NCI-H748 (cell line): ENCODE measurements at regions not wholly inside any gene's neighbourhood (a gene's known extent, or its start where the extent isn't known, plus 50 kb on each side); places are given as distances from the start of the nearest gene placed in this dataset.
"Not testable (repeated sequence)": the region's sequence is repeated elsewhere in the genome, so short reads cannot be mapped to it uniquely, and the experiment has no call there.

ENCODE experiments used
- DNase-seq: peaks from one replicate; lab custom pipeline; 2025; ENCODE audit not compliant: unreplicated experiment; lab: John Stamatoyannopoulos, UW

DNA sequence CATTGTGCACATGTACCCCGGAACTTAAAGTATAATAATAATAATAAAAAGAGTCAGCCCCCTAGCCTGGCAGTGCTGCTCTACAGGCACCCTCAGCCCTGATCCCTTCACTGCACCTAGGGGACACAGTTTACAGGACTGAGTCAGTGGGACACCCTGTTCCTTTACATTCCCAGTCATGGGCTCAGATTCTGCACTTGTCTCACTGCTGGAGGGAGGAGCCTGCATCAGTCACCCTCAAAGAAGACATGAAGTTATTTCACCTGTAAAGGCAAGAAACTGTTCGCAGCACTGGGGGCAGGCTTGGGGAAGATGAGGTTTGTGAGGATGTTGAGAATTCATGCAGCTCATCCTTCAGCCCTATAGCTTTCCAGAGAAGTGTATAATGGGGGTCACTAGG is 50.7 kb upstream of the VPREB1 start:
- no peak for DNase-seq

DNA sequence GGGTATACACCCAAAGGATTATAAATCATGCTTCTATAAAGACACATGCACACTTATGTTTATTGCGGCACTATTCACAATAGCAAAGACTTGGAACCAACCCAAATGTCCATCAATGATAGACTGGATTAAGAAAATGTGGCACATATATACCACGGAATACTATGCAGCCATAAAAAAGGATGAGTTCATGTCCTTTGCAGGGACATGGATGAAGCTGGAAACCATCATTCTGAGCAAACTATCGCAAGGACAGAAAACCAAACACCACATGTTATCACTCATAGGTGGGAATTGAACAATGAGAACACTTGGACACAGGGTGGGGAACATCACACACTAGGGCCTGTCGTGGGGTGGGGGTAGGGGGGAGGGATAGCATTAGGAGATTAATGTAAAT is 51.1 kb upstream of the VPREB1 start:
- DNase-seq: not testable (repeated sequence)

DNA sequence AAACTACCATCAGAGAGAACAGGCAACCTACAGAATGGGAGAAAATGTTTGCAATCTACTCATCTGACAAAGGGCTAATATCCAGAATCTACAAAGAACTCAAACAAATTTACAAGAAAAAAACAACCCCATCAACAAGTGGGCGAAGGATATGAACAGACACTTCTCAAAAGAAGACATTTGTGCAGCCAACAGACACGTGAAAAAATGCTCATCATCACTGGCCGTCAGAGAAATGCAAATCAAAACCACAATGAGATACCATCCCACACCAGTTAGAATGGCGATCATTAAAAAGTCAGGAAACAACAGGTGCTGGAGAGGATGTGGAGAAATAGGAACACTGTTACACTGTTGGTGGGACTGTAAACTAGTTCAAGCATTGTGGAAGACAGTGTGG is 51.6 kb upstream of the VPREB1 start:
- not testable (repeated sequence) for DNase-seq

DNA sequence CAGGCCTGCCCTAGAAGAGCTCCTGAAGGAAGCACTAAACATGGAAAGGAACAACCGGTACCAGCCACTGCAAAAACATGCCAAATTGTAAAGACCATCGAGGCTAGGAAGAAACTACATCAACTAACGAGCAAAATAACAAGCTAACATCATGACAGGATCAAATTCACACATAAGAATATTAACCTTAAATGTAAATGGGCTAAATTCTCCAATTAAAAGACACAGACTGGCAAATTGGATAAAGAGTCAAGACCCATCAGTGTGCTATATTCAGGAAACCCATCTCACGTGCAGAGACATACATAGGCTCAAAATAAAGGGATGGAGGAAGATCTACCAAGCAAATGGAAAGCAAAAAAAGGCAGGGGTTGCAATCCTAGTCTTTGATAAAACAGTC is 54.8 kb upstream of the VPREB1 start:
- DNase-seq: not testable (repeated sequence)

DNA sequence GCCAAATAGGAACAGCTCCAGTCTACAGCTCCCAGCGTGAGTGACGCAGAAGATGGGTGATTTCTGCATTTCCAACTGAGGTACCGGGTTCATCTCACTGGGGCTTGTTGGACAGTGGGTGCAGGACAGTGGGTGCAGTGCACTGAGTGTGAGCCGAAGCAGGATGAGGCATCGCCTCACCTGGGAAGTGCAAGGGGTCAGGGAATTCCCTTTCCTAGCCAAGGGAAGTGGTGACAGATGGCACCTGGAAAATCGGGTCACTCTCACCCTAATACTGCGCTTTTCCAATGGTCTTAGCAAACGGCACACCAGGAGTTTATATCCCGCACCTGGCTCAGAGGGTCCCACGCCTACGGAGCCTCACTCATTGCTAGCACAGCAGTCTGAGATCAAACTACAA is 56.7 kb upstream of the VPREB1 start:
- not testable (repeated sequence) for DNase-seq

DNA sequence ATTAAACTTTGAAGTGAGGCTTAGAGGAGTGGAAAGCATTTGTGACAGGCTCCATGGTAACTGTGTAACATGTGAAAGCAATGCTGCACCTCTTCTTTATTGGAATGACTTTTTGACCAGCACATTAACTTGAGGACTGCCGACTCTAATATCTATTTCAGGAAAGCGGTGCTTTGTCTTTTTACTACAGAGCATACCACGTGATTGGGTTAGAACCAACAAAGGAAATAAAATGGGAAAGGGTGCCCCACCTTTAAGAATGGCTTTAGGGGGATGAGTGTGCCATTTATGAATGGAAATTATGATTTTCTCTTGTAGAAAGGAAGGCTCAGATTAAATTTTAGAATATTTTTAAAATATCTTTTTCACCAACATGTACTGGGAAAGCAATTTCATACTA is 57.3 kb upstream of the VPREB1 start:
- no peak for DNase-seq

DNA sequence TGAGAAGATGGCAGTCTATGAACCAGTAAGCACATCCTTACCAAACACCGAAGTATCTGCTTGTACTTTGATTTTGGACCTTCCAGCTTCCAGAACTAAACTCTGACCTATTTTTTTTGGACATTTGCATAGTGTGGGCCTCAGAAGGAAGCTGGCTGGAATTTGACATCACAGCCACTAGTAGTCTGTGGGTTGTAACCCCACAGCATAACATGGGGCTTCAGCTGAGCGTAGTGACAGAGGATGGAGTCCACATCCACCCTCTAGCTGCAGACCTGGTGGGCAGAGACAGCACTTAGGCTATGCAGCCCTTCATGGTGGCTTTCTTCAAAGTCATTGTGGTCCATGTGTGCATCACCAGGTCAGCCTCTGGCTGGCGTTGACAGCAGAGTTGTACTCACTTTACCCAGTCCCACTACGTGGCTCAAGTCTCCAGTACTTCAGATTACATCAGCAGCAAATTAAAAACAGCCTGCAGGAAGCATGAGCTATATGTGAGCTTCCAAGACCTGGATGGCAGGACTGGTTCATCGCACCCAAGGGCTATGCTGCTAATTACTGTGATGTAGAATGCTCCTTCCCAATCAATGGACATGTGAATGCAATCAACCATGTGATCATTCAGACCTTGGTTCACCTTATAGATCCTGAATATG is 58.6 kb upstream of the VPREB1 start:
- no peak for DNase-seq

DNA sequence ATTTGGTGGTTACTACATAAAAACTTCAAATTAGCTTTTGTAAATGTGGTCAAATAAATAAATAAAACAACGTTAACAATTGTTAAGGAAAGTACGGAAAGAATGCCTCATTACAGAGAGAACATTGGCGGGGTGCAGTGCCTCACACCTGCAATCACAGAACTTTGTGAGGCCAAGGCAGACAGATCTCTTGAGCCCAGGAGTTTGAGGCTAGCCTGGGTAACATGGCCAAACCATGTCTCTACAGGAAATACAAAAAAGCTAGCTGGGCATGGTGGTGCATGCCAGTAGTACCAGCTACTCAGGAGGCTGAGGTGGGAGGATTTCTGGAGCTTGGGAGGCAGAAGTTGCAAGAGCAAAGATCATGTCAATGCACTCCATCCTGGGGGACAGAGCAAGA is 59.4 kb upstream of the VPREB1 start:
- no peak for DNase-seq

DNA sequence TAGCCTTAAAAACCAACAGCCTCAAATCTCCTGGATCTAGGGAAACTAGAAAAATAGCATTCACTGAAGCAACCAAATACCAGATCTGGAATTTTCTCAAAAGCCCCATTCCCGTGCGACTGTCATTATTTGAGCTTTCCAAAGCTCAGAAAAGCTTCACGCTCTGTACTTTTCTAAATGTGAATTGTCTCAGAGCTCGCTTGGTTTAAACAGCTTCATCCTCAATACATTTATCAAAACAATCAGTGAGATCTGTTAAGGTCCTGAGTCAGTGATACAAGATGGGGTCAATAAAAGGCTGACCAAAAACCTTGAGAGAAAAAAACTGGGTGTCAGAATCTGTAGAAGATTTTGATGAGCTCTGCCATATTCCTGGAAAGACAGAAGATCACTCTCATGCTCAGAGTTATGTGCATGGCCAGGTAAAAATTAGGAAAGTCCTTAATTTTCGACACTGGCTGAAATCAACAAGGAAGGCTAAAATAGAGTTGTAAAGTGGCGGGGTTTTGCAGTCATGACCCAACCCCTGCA is 60.2 kb upstream of the VPREB1 start:
- no peak for DNase-seq

DNA sequence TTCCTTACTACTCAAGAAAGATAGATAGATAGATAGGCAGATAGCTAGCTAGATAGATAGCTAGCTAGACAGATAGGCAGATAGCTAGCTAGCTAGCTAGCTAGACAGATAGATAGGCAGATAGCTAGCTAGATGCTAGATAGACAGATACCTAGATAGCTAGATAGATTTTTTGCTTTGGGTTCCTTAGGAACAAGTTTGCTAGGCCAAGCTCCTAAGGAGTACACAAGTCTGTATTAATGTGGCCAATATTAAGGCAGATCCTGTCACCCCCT is 61.7 kb upstream of the VPREB1 start:
- DNase-seq: no peak

DNA sequence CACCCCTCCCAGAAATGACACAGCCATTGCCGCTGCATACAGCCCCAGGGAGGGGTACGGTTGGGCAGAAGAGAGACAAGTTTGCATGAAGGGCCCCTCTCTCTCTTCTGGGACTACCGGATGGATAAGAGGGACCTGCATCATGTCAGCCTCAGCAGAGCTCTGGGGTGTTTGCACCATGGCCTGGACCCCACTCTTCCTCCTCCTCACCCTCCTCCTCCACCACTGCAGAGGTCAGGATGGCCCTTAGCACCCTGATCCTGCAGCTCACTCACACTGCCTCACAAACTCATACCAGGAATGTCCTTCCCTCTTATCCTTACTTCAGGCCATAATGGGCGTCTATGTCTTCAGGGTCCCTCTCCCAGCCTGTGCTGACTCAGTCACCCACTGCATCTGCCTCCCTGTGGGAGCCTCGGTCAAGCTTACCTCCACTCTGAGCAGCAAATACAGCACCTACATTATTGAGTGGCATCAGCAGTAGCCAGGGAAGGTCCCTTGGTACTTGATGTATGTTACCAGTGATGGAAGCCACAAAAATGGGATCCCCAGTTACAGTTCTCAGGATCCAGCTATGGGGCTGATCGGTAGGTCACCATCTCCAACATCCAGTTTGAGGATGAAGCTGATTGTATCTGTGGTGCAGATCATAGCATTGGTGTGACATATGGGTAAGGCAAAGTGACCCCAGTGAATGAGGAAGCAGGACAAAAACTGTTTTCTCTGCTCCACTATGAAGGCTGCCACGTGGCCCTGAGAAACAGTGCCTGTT is 62.2 kb upstream of the VPREB1 start:
- DNase-seq: no peak

DNA sequence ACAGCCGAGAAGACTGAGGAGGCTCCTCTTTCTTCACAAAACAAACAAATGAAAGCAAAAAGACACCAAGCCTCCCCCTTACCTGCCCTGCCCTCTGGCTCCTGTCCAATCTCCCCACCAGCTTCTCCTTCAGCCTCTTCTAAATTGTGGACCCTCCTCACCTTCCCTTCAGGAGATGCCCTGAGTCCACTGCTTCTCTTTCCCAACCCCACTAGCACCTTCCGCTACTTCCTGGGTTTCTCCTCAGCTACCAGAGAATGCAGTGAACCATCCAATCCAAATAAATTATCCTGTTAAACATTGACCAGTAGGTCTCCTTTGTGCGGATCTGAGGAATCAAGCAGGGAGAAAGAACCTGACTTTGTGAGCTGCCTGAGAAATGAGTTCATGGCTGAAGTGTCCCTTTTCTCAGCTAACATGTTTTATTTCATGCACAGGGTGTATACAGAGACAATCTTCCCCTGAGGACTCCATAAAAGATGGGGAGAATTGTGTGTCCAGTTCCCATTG is 63.2 kb upstream of the VPREB1 start:
- no peak for DNase-seq

DNA sequence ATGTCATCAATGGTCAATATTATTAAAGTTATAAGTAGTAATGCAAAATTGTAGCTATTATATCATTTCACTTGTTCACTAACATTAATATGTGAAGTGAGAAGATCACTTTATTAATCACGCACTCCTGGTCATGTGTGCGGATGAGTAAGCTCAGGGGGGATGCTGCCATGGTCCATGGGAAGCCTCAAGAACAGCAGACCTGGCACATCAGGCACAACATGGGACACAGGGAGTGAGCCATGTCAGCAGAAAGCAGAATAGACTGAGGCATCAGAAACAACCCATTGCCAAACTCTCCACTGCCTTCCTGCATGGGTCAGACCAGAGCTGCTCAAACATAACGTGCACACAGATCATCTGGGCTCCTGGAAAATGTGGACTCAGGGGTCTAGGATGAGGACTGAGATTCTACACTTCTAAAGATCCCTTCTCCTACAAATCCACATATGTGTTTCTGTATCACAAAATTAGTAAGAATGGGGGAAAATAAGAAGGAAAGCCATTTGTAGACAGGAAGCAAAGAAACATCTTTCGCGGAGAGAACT is 63.8 kb upstream of the VPREB1 start:
- DNase-seq: no peak

DNA sequence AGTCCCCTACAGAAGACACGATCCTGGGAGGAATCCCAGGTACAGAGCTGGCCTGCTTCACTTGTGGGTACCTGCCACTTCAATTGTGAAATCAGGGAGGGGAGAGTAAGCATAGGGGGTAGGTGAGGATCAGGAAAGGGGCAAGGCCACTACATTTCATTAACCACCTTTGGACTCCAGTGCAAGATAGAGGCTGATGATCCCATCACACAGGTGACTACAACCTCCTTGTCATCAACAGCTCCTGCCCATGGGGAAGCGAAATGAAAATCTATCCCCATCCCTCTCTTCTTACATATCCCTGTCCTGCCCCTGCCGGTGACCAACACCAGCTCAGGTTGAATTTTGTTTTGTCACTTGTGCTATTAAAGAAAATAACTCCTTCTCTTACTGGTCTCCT is 64.7 kb upstream of the VPREB1 start:
- no peak for DNase-seq

DNA sequence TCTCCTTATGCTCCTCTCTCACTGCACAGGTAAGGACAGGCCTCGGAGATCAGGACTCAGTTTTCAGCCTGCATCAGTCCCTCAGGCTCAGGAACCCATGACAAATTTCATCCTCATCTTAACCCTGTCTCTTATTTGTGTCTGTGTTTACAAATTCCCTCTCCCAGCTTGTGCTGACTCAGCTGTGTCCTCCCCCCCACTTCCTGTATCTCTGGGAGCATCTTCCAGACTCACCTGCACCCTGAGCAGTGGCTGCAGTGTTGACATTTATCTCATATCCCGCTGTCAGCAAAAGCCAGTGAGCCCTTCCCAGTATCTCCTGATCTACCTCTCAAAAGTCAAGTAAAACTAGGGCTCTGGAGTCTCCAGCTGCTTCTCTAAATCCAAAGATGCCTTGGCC is 65.6 kb upstream of the VPREB1 start:
- no peak for DNase-seq

DNA sequence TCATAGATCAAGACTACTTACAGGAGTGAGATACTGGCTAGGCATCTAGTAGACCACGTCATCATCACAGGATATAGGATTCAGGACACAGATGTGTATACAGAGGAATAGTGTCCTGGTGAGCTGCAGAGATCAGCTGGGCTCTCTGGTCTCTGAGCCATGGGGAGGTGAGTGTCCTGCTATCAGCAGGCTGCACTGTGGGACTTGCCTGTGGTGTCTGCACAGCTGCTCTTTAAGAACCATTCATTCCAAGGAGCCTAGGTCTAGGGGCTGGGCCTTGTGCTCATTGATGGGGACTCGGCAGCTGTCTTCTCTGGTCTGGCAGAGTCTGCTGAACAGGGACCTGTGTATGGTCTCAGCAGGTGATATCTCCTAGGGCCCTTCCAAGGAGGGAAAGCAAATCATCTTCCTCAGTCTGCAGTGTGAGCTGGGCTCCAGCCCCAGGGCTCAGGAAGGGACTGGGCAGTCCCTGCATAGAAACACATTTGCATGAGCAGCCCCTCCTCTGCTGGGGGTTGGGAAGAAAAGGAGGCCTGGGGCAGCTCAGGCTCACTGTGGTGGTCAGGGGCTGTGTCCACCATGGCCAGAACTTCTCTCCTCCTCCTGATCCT is 66.1 kb upstream of the VPREB1 start:
- DNase-seq: no peak

DNA sequence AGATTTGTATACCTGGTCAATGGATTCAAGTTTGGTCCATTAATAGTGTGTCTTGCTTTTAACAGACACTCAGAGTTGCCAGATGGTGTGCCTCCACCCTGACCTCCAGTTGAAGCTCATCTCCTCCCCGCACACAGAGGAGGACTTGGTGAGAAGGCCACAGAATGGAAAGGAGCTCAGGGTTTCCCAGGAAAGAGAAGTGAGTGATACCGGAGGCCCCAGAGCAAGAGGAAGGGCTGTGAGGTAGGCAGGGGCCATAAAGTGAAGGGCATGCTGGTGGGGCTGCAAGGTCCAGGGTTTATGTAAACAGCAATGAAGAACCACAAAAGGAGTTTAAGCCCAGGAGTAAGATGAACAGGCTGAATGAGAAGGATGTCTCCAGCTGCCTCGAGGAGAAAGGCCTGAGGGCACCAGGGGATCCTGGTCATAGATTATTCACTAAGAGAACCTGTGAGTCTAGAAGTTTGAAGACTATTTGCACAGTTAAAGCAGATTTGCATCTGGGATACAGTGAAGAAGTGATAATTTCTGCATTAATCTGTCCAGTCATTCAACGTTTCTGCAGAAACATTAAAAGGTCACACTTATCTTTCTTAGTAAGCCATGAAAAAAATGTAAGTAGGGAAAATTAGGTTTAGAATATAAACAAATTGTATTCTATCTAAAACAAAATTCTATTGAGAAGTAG is 67.5 kb upstream of the VPREB1 start:
- no peak for DNase-seq

DNA sequence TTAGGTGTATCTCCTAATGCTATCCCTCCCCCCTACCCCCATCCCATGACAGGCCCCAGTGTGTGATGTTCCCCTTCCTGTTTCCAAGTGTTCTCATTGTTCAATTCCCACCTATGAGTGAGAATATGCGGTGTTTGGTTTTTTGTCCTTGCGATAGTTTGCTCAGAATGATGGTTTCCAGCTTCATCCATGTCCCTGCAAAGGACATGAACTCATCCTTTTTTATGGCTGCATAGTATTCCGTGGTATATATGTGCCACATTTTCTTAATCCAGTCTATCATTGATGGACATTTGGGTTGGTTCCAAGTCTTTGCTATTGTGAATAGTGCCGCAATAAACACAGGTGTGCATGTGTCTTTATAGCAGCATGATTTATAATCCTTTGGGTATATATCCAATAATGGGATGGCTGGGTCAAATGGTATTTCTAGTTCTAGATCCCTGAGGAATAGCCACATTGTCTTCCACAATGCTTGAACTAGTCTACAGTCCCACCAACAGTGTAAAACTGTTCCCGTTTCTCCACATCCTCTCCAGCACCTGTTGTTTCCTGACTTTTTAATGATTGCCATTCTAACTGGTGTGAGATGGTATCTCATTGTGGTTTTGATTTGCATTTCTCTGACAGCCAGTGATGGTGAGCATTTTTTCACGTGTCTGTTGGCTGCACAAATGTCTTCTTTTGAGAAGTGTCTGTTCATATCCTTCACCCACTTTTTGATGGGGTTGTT is 71.5 kb upstream of the VPREB1 start:
- not testable (repeated sequence) for DNase-seq

DNA sequence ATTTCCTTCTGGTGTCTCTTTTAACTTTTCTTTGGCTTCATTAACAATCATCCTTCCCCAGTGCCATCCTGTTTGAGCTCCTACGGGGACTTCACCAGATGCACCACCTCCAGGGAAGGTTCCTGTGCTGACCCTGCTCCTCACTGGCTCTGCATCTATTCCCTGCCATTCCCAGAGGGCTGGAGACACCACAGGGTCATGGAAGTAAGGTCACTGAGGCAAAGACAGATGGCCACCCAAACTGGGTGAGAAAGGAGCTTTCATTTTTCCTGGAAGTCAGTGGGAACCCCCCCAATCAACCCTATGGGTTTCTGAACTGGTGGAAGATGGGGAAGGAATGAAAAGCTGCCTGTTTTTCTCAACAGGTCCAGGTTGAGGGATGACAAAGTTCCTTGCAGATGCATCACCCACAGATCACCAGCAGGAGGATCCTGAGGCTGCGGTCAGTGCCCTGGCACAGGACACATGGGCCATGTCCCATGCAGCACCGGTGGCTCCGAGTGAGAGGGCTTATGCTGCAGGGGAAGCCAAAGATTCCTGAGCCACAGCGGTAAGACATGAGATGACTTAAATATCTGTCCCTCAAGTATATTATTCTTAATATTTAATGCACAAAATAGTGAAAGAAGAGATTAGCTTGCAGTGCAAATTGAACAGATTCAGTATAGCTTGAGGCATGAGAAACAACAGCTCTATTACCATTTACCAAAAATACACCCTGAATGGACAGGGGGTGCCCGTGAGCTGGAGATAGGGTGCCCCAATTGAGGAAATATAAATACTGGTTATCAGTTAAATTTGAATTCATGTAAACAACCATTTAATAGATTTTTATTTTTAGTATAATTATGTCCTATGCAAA is 73.0 kb upstream of the VPREB1 start:
- DNase-seq: no peak

DNA sequence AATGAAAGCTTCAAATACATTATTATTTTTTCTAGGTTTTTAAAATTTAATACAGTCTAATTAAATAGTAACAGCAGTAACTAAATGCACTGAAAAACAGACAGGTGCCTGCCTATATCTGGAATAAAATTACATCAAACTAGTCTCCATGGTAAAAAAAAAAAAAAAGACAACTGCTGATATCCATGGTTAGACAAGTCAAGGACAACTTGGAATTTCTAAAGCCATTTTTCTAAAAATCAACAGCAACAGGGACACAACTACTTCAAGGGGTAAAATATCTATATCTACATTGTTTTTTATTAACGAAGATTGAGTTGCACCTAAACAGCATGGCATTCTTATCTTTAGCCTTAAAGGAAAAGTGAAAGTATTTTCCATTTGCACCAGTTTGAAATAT is 74.7 kb upstream of the VPREB1 start:
- DNase-seq: no peak
